ENCODE measurements at regions not wholly inside any gene's neighbourhood (a gene's known extent, or its start where the extent isn't known, plus 50 kb on each side); places are given as distances from the start of the nearest gene placed in this dataset.

DNA sequence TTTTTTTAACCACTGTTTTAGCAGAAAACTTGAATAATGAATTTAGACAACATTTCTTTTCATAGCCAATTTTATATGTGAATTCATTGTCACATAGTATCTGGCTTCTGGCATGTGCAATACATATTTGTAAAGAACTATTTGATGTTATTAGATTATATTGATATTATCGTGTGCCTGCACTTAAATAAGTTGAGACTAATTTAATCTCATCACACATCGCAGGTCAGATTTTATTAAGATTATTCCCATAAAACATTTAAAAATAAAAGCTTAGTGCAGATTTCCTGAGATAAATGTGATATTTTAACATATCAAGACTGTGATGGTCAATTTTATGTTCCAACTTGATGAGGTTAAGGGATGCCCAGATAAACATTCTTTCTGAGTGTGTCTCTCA lies 1565.3 kb upstream of the LRRTM3 start:
- no peak overlapping the region for H3K4me3 Mint-ChIP-seq

DNA sequence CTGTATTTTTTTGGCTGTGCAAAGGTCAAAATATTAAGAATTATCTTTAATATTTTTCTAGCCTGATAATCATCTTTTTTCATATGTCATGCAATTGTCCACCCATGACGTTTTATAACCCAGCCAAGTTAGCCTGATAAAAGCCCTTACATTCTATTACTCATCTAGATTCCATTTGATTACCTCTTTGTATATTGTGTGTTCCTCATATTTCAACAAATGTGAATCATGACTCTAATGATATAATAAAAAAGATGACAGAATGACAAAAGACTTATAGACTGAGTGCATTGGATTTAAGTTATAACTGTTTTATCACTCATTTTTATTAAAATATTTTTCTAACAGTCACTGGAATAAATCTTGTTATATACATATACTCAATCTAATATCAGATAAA lies 1560.0 kb upstream of the LRRTM3 start:
- Mint-ChIP-seq H3K27me3 (no peaks in the 10 kb centered on the region), H3K9me3 (peaks cover 0 to 13% (median 3%) of the 10 kb centered on the region in 7 donors), H3K4me3 (no peak overlapping the region), H3K36me3 (no peaks in the 10 kb centered on the region), H3K4me1 (peaks cover 0 to 2% (median 0%) of the 10 kb centered on the region in 4 donors), H3K27ac (no peak overlapping the region)
- DNase-seq (no peak), ATAC-seq (ENCODE audit: low read depth in 2 of 2) (no peak)
- H3K4me1 ChIP-seq (ENCODE audit: control insufficient read depth, insufficient read depth, low read length, poor library complexity, severe bottlenecking): no peaks in the 10 kb centered on the region
- no peak overlapping the region for H3K27ac ChIP-seq (ENCODE audit: insufficient read depth, low read length, poor library complexity, severe bottlenecking)
- no peaks in the 10 kb centered on the region for H3K9me3 ChIP-seq (ENCODE audit: control insufficient read depth in 2 of 2, low read length in 2 of 2)
- H3K27me3 ChIP-seq (ENCODE audit: control insufficient read depth, insufficient read depth, low read length): no peaks in the 10 kb centered on the region
- H3K36me3 ChIP-seq (ENCODE audit: control insufficient read depth, insufficient read depth, low read length): no peaks in the 10 kb centered on the region
- no peak overlapping the region for H3K4me3 ChIP-seq (ENCODE audit: low read depth, low read length)

More for the DNA sequence above, 1565.3 kb upstream of the LRRTM3 start:
- no peaks in the 10 kb centered on the region for H3K36me3 Mint-ChIP-seq
- peaks cover 0 to 19% (median 5%) of the 10 kb centered on the region in 7 donors for H3K9me3 Mint-ChIP-seq
- H3K4me1 Mint-ChIP-seq: peaks cover 0 to 5% (median 1%) of the 10 kb centered on the region in 4 donors
- DNase-seq: no peak
- Histone ChIP-seq H3K27ac (ENCODE audit: insufficient read depth, low read length, poor library complexity, severe bottlenecking) (no peak overlapping the region), H3K4me3 (ENCODE audit: low read depth, low read length) (no peak overlapping the region), H3K36me3 (ENCODE audit: control insufficient read depth, insufficient read depth, low read length) (no peaks in the 10 kb centered on the region), H3K9me3 (ENCODE audit: control insufficient read depth in 2 of 2, low read length in 2 of 2) (no peaks in the 10 kb centered on the region), H3K4me1 (ENCODE audit: control insufficient read depth, insufficient read depth, low read length, poor library complexity, severe bottlenecking) (no peaks in the 10 kb centered on the region), H3K27me3 (ENCODE audit: control insufficient read depth, insufficient read depth, low read length) (no peaks in the 10 kb centered on the region)
- H3K27ac Mint-ChIP-seq: no peak overlapping the region
- no peaks in the 10 kb centered on the region for H3K27me3 Mint-ChIP-seq
- ATAC-seq (ENCODE audit: low read depth in 2 of 2): no peak

DNA sequence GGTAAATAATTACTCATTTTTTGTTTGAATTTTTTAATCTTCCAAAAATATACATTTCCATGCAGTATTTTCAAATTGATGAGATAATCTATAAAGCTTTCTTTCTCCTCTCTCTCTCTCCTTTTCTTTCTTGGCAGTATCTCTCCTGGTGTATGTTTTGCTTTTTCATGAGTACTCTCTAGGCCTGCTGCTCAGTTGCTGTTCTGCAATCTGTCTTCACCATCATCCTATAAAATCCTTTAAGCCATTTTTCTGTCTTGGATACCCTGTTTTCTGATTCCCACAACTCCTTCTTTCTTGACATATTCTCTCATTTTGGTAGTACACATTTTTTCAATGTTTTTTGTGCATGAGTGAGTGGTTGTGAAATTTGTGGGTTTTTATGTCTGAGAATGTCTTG lies 1558.1 kb upstream of the LRRTM3 start:
- no peaks in the 10 kb centered on the region for H3K36me3 Mint-ChIP-seq
- no peak overlapping the region for H3K4me3 ChIP-seq (ENCODE audit: low read depth, low read length)
- H3K27me3 Mint-ChIP-seq: no peaks in the 10 kb centered on the region
- H3K36me3 ChIP-seq (ENCODE audit: control insufficient read depth, insufficient read depth, low read length): no peaks in the 10 kb centered on the region
- no peaks in the 10 kb centered on the region for H3K27me3 ChIP-seq (ENCODE audit: control insufficient read depth, insufficient read depth, low read length)
- H3K9me3 ChIP-seq (ENCODE audit: control insufficient read depth in 2 of 2, low read length in 2 of 2): no peaks in the 10 kb centered on the region
- no peak for DNase-seq
- ATAC-seq (ENCODE audit: low read depth in 2 of 2): no peak
- no peak overlapping the region for H3K27ac ChIP-seq (ENCODE audit: insufficient read depth, low read length, poor library complexity, severe bottlenecking)
- no peak overlapping the region for H3K4me3 Mint-ChIP-seq
- no peaks in the 10 kb centered on the region for H3K4me1 ChIP-seq (ENCODE audit: control insufficient read depth, insufficient read depth, low read length, poor library complexity, severe bottlenecking)
- H3K27ac Mint-ChIP-seq: no peak overlapping the region
- peaks cover 0 to 2% (median 0%) of the 10 kb centered on the region in 4 donors for H3K4me1 Mint-ChIP-seq
- H3K9me3 Mint-ChIP-seq: peaks cover 0 to 12% (median 2%) of the 10 kb centered on the region in 7 donors

DNA sequence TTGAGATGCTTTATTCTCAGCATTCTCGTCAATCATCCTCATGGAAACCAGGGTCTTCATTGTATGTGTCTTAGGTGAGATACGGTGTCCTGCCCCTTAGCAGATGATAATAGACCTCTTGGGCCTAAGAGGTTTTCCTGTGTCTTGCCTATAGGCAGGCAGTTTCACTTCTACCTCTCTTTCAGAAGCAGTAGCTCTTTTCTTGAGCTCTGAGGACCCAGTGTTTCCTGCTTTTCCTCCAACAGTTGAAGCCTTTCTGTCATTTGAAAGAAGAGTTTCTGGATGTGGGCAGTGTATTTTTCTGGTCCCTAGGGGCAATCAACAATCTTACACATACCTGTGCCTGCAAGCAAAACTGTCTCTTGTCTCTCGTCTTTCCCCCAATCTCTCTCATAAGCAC lies 1550.3 kb upstream of the LRRTM3 start:
- no peaks in the 10 kb centered on the region for H3K36me3 ChIP-seq (ENCODE audit: control insufficient read depth, insufficient read depth, low read length)
- no peak overlapping the region for H3K4me3 ChIP-seq (ENCODE audit: low read depth, low read length)
- H3K4me1 ChIP-seq (ENCODE audit: control insufficient read depth, insufficient read depth, low read length, poor library complexity, severe bottlenecking): no peaks in the 10 kb centered on the region
- no peak overlapping the region for H3K27ac Mint-ChIP-seq
- no peak overlapping the region for H3K27ac ChIP-seq (ENCODE audit: insufficient read depth, low read length, poor library complexity, severe bottlenecking)
- peaks cover 0 to 8% (median 2%) of the 10 kb centered on the region in 7 donors for H3K9me3 Mint-ChIP-seq
- no peaks in the 10 kb centered on the region for H3K4me1 Mint-ChIP-seq
- DNase-seq (no peak), ATAC-seq (ENCODE audit: low read depth in 2 of 2) (no peak)
- H3K27me3 Mint-ChIP-seq: no peaks in the 10 kb centered on the region
- no peaks in the 10 kb centered on the region for H3K36me3 Mint-ChIP-seq
- no peaks in the 10 kb centered on the region for H3K27me3 ChIP-seq (ENCODE audit: control insufficient read depth, insufficient read depth, low read length)
- H3K4me3 Mint-ChIP-seq: no peak overlapping the region
- H3K9me3 ChIP-seq (ENCODE audit: control insufficient read depth in 2 of 2, low read length in 2 of 2): peaks cover 0 to 1% of the 10 kb centered on the region in 2 experiments

DNA sequence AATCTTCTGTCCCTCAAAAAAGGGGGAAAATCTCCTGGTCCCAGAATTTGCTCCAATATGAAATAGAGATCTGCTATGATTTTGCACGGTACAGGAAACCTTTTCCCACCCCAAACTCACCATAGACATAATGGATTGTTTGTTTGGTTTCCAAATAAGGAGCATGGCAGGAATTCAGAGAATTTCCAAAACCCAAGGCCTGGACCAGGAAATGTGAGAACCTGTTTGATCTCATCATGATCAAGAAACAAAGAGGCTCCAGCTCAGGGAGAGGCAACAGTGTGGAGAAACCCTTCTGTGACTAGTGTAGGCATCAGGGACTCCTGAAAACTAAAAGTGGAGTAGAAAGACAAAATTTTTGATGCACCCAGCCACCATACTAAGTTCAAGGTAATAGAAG lies 1548.1 kb upstream of the LRRTM3 start:
- peaks cover 0 to 13% (median 2%) of the 10 kb centered on the region in 7 donors for H3K9me3 Mint-ChIP-seq
- ATAC-seq (ENCODE audit: low read depth in 2 of 2): no peak
- no peaks in the 10 kb centered on the region for H3K36me3 Mint-ChIP-seq
- Histone ChIP-seq H3K9me3 (ENCODE audit: control insufficient read depth in 2 of 2, low read length in 2 of 2) (peaks cover 0 to 1% of the 10 kb centered on the region in 2 experiments), H3K27ac (ENCODE audit: insufficient read depth, low read length, poor library complexity, severe bottlenecking) (no peak overlapping the region), H3K27me3 (ENCODE audit: control insufficient read depth, insufficient read depth, low read length) (no peaks in the 10 kb centered on the region), H3K36me3 (ENCODE audit: control insufficient read depth, insufficient read depth, low read length) (no peaks in the 10 kb centered on the region), H3K4me1 (ENCODE audit: control insufficient read depth, insufficient read depth, low read length, poor library complexity, severe bottlenecking) (no peaks in the 10 kb centered on the region), H3K4me3 (ENCODE audit: low read depth, low read length) (no peak overlapping the region)
- no peak overlapping the region for H3K4me3 Mint-ChIP-seq
- H3K27me3 Mint-ChIP-seq: no peaks in the 10 kb centered on the region
- H3K4me1 Mint-ChIP-seq: no peaks in the 10 kb centered on the region
- no peak overlapping the region for H3K27ac Mint-ChIP-seq
- DNase-seq: no peak

DNA sequence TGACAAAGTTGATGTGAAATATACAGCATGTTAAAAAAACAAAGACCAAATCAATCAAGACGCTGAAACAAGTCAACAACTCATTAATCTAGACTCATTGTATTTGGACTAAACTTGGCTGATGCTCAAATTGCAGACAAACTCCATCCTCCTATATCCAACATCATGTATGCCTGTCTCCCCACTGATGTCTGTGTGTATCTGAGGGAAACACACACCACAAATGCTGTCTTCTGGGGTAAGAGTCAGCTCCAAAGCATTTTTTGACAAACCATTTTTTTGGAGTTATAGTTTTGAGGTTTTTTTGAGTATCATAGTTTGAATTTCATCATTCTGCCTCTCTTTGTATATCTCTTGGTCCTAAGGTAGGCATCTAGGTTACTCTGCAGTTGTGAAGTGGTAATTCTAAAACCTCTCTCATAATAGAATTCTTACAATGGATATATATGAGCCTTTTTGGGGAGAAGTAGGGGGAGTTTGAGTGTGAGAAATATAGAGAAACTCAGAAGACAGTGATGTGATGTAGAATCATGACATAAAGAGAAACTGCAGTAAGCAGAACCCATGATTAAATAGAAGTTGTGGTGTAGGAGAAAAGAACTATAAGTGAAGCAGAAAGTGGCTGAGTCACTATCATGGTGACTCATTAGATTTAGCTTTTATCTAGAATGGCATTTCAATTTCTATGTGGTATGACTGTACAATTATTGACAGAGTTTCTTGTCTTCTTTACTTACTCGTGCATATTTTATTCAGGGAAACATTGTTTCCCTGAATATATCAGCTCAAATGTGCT lies 1531.1 kb upstream of the LRRTM3 start:
- Mint-ChIP-seq H3K9me3 (peaks cover 0 to 12% (median 6%) of the 10 kb centered on the region in 7 donors), H3K36me3 (no peaks in the 10 kb centered on the region), H3K27ac (no peak overlapping the region), H3K27me3 (no peaks in the 10 kb centered on the region), H3K4me3 (no peak overlapping the region), H3K4me1 (no peaks in the 10 kb centered on the region)
- Histone ChIP-seq H3K27ac (ENCODE audit: insufficient read depth, low read length, poor library complexity, severe bottlenecking) (no peak overlapping the region), H3K27me3 (ENCODE audit: control insufficient read depth, insufficient read depth, low read length) (no peaks in the 10 kb centered on the region), H3K4me3 (ENCODE audit: low read depth, low read length) (no peak overlapping the region), H3K36me3 (ENCODE audit: control insufficient read depth, insufficient read depth, low read length) (no peaks in the 10 kb centered on the region), H3K4me1 (ENCODE audit: control insufficient read depth, insufficient read depth, low read length, poor library complexity, severe bottlenecking) (no peaks in the 10 kb centered on the region), H3K9me3 (ENCODE audit: control insufficient read depth in 2 of 2, low read length in 2 of 2) (no peaks in the 10 kb centered on the region)
- ATAC-seq (ENCODE audit: low read depth in 2 of 2) (no peak), DNase-seq (no peak)

DNA sequence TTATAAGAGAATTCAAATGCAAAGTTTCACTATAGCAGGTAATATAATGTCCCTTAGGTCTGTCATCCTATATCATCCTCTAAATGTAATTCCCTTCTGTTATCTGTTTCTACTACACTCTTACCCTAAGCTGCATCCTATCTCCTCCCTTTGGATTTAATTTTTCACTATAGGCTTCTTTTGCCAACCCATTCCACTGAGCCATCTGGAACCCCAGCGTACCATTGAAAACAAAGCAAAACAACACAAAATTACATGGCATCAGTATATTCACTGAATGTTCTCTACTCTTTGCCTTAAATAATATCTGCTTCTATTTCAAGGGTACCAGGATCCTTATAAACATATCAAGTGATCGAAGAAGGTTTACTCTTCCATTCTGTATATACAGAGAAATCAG lies 1530.2 kb upstream of the LRRTM3 start:
- ATAC-seq (ENCODE audit: low read depth in 2 of 2): no peak
- no peaks in the 10 kb centered on the region for H3K36me3 Mint-ChIP-seq
- H3K4me1 Mint-ChIP-seq: no peaks in the 10 kb centered on the region
- Histone ChIP-seq H3K27me3 (ENCODE audit: control insufficient read depth, insufficient read depth, low read length) (no peaks in the 10 kb centered on the region), H3K36me3 (ENCODE audit: control insufficient read depth, insufficient read depth, low read length) (no peaks in the 10 kb centered on the region), H3K27ac (ENCODE audit: insufficient read depth, low read length, poor library complexity, severe bottlenecking) (no peak overlapping the region), H3K4me1 (ENCODE audit: control insufficient read depth, insufficient read depth, low read length, poor library complexity, severe bottlenecking) (no peaks in the 10 kb centered on the region), H3K9me3 (ENCODE audit: control insufficient read depth in 2 of 2, low read length in 2 of 2) (no peaks in the 10 kb centered on the region), H3K4me3 (ENCODE audit: low read depth, low read length) (no peak overlapping the region)
- no peak for DNase-seq
- peaks cover 0 to 16% (median 6%) of the 10 kb centered on the region in 7 donors for H3K9me3 Mint-ChIP-seq
- no peak overlapping the region for H3K4me3 Mint-ChIP-seq
- H3K27me3 Mint-ChIP-seq: no peaks in the 10 kb centered on the region
- no peak overlapping the region for H3K27ac Mint-ChIP-seq

DNA sequence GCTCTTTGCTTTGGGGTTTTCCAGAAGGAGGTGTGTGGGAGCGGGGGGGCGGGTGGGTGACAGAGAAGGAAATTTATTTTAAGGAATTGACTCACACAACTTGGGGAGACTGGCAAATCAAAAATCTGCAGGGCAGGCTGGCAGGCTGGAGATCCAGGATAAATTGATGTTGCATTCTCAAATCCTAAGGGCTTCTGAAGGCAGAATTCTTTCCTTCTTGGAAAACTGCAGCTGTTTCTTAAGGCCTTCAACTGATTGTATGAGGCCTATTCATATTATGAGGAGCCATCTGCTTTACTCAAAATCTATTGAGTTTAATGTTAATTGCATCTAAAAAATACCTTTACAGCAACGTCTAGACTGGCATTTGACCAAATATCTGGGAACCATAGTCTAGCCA lies 1528.8 kb upstream of the LRRTM3 start:
- Histone ChIP-seq H3K4me1 (ENCODE audit: control insufficient read depth, insufficient read depth, low read length, poor library complexity, severe bottlenecking) (no peaks in the 10 kb centered on the region), H3K27ac (ENCODE audit: insufficient read depth, low read length, poor library complexity, severe bottlenecking) (no peak overlapping the region), H3K4me3 (ENCODE audit: low read depth, low read length) (no peak overlapping the region), H3K9me3 (ENCODE audit: control insufficient read depth in 2 of 2, low read length in 2 of 2) (no peaks in the 10 kb centered on the region), H3K27me3 (ENCODE audit: control insufficient read depth, insufficient read depth, low read length) (no peaks in the 10 kb centered on the region), H3K36me3 (ENCODE audit: control insufficient read depth, insufficient read depth, low read length) (no peaks in the 10 kb centered on the region)
- ATAC-seq (ENCODE audit: low read depth in 2 of 2) (no peak), DNase-seq (no peak)
- H3K4me1 Mint-ChIP-seq: no peaks in the 10 kb centered on the region
- no peaks in the 10 kb centered on the region for H3K36me3 Mint-ChIP-seq
- no peak overlapping the region for H3K27ac Mint-ChIP-seq
- H3K4me3 Mint-ChIP-seq: no peak overlapping the region
- H3K9me3 Mint-ChIP-seq: peaks cover 0 to 16% (median 6%) of the 10 kb centered on the region in 7 donors
- no peaks in the 10 kb centered on the region for H3K27me3 Mint-ChIP-seq
